ENCODE measurements at regions not wholly inside any gene's neighbourhood (a gene's known extent, or its start where the extent isn't known, plus 50 kb on each side); places are given as distances from the start of the nearest gene placed in this dataset.

DNA sequence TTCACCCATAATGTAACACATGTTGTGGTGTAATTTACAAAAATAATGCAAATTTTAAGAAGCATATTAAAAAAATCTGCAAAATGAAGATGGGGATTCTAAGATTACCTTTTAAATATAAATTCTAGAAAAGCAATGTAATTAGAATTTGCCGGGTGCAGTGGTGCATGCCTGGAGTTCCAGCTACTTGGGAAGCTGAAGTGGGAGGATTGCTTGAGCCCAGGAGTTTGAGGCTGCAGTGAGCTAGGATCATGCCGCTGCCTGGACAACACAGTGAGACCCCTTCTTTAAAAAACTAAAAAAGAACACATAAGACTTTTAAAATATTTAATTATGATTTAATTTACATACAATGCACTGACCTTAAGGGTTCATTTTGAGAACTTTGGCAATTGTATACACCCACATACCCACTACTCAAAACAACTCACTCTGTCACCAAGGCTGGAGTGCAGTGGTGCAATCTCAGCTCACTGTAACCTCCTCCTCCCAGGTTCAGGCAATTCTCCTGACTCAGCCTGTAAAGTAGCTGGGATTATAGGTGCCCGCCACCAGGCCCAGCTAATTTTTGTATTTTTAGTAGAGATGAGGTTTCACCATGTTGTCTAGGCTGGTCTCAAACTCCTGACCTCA lies 134.0 kb upstream of the TBL1XR1 start:
- H3K27ac ChIP-seq = no peak overlapping the region
- TF ChIP-seq, protein P1, sequence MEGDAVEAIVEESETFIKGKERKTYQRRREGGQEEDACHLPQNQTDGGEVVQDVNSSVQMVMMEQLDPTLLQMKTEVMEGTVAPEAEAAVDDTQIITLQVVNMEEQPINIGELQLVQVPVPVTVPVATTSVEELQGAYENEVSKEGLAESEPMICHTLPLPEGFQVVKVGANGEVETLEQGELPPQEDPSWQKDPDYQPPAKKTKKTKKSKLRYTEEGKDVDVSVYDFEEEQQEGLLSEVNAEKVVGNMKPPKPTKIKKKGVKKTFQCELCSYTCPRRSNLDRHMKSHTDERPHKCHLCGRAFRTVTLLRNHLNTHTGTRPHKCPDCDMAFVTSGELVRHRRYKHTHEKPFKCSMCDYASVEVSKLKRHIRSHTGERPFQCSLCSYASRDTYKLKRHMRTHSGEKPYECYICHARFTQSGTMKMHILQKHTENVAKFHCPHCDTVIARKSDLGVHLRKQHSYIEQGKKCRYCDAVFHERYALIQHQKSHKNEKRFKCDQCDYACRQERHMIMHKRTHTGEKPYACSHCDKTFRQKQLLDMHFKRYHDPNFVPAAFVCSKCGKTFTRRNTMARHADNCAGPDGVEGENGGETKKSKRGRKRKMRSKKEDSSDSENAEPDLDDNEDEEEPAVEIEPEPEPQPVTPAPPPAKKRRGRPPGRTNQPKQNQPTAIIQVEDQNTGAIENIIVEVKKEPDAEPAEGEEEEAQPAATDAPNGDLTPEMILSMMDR (conservative IDR thresholded peaks at IDR 0.05) = no peak
- TF ChIP-seq ZFX (IDR thresholded peaks at IDR 0.05) = no peak

- no peak overlapping the region for H3K27ac ChIP-seq
- TF ChIP-seq, protein P1 (conservative IDR thresholded peaks at IDR 0.05) = no peak
- no peak for TF ChIP-seq ZFX (IDR thresholded peaks at IDR 0.05)
Measured at GRCh38 chr3:177332955-177333354, 135.7 kb upstream of the TBL1XR1 start.

DNA sequence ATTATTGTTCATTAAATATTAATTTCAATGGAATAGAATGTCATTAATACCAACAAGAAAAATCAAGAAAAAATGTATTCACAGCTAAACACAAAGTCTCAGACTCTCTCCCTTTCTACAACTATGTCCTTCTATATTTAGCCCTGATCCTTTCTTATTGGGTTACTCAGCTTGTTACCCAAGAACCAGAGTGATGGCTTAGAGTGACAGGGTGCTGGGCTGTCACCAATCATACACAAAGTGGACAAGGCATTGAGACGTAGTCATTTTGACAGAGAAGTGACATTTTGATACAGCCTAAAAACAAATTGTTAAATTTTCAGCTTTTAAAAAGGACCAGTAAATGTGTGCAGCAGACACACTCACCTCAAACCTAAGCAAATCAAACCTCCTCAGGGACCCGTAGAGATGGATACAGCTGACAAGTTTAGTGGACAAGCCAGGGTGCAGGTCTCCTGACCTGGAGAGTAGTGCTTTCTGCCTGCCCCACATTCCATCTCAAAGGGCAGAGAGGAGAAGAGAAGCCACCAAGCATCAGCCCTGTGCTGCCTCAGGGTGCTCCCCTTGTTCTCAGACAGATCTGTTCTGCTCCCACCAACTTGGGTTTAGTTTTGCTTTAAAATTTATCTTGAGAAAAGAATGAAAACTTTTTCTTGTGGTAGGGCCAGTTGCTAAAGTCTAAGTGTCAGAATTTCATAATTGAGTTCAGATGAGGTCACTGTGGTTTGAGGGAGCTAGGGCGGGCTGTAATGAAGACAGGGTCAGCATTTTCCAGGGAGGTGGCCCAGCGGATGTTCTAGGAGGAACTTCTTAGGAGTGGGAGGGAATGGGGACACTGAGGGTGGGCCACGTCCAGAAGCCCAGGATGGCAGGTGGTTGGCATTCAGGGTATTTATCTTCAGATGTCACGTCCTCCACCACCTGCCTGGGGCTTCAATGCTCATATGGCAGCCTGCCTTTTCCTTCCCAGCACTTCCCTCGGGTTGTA lies 136.5 kb upstream of the TBL1XR1 start:
- H3K27ac ChIP-seq = no peak overlapping the region
- TF ChIP-seq, protein P1 (conservative IDR thresholded peaks at IDR 0.05) = no peak
- no peak for TF ChIP-seq ZFX (IDR thresholded peaks at IDR 0.05)

- no peak for TF ChIP-seq ZFX (IDR thresholded peaks at IDR 0.05)
- TF ChIP-seq, protein P1 (conservative IDR thresholded peaks at IDR 0.05) = no peak
- H3K27ac ChIP-seq = no peak overlapping the region
Measured at GRCh38 chr3:177334803-177335202, 137.5 kb upstream of the TBL1XR1 start.

- no peak overlapping the region for H3K27ac ChIP-seq
- TF ChIP-seq, protein P1 (conservative IDR thresholded peaks at IDR 0.05) = no peak
- TF ChIP-seq ZFX (IDR thresholded peaks at IDR 0.05) = no peak
Measured at GRCh38 chr3:177335728-177336127, 138.4 kb upstream of the TBL1XR1 start.

- no peak for TF ChIP-seq ZFX (IDR thresholded peaks at IDR 0.05)
- TF ChIP-seq, protein P1 (conservative IDR thresholded peaks at IDR 0.05) = no peak
- H3K27ac ChIP-seq = no peak overlapping the region
Measured at GRCh38 chr3:177336873-177337450, 139.7 kb upstream of the TBL1XR1 start.

Measured in C4-2B (cell line).